Right renal pelvis (tissue), 4 donors: ENCODE measurements at regions not wholly inside any gene's neighbourhood (a gene's known extent, or its start where the extent isn't known, plus 50 kb on each side); places are given as distances from the start of the nearest gene placed in this dataset.

Source experiments
- DNase-seq, 4 donors: peaks; one replicate each; pipeline ENCODE4 v3.0.0-alpha.2; 2013; ENCODE audit warnings: low read depth in 4 of 4, low spot score in 3 of 4, missing footprints in 1 of 4

GRCh38 chr1:5370311-5370710 lies 621.9 kb downstream of the NPHP4 start:
- DNase-seq, result no peak

DNA sequence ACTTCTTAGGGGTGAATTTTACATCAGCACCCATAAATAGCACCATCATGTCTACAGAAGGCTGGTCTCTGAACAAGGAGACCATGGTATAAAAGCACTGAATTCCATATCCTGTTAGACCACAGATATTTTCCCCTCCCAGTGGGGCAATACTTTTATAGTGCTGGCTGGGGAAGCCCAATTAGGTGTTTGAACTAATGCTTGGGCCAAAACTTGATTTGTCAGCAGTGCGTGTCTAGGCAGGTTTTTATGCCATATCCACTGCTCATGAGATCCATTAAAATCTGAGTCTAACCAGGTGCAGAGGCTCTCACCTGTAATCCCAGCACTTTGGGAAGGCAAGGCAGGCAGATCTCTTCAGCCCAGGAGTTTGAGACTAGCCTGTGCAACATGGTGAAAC lies 623.0 kb downstream of the NPHP4 start:
- DNase-seq, result no peak

- no peak for DNase-seq
Measured at GRCh38 chr1:5368201-5368600, 624.0 kb downstream of the NPHP4 start.

DNA sequence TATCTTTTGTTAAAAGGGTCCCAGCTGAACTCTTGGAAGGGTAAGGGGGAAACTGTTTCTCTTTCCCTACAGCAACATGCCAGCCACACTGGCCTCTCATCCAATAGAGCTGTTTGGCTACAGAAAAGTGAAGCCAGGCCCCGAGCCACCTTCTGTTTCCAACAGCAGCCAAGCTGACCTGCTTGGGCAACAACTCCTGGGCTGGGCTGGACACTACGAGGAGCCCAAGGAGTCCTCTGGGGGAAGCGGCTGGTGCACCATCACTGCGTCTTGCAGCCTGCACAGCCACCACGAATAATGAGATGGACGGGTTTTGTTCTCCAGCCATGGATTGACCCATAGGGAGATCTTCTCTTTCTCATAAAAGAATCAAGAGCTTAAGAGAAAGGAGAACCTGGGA lies 624.9 kb downstream of the NPHP4 start:
- no peak for DNase-seq

- no peak for DNase-seq
Measured at GRCh38 chr1:5365751-5366150, 626.5 kb downstream of the NPHP4 start.

- DNase-seq, result no peak
Measured at GRCh38 chr1:5364591-5364990, 627.6 kb downstream of the NPHP4 start.

GRCh38 chr1:5354681-5355080 lies 637.5 kb downstream of the NPHP4 start:
- DNase-seq, result no peak

DNA sequence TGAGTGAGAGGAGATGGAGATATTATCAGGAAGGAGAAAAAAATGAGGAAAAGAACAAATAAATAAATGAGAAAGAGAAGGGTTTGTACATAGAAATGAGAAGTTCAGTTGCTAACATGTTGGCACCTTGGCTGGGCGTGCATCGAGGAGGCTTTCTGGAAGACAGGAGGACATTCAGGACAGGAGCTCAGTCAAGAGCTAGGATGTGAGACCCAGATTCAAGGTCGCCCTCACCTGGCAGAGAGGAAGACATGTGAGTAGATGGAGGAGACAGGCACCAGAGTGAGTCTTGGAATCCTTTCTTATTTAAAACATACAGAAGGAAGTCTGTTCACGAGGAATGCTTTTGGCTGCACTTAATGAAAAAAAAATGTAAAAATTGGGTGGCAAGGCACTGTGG lies 640.9 kb downstream of the NPHP4 start:
- no peak for DNase-seq

GRCh38 chr1:5349526-5349925 lies 642.7 kb downstream of the NPHP4 start:
- DNase-seq, result no peak

- DNase-seq, result no peak
Measured at GRCh38 chr1:5348732-5349465, 643.3 kb downstream of the NPHP4 start.

DNA sequence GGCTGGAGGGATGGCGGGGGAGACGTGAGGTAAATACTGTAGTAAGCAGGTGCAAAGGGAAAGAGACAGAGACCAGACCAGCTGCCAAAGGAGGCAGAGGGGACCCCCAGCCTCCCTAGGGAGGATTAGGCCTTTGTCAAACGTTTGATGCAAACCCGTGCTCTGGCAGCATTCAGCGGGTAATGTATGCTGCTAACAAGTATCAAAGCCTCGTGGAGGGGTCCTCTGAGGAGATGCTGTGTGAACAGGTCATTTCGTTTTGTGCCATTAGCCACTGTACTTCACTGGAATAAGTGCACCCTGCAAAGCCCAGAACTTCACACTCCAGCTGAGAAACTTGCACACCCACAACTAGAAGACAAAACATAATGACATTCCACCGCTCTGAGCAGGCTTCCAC lies 644.5 kb downstream of the NPHP4 start:
- DNase-seq, result no peak

- no peak for DNase-seq
Measured at GRCh38 chr1:5345556-5345955, 646.7 kb downstream of the NPHP4 start.

GRCh38 chr1:5343256-5344020 lies 648.8 kb downstream of the NPHP4 start:
- no peak for DNase-seq

GRCh38 chr1:5342830-5343229 lies 649.4 kb downstream of the NPHP4 start:
- DNase-seq, result no peak

GRCh38 chr1:5342172-5342571 lies 650.1 kb downstream of the NPHP4 start:
- DNase-seq, result no peak

DNA sequence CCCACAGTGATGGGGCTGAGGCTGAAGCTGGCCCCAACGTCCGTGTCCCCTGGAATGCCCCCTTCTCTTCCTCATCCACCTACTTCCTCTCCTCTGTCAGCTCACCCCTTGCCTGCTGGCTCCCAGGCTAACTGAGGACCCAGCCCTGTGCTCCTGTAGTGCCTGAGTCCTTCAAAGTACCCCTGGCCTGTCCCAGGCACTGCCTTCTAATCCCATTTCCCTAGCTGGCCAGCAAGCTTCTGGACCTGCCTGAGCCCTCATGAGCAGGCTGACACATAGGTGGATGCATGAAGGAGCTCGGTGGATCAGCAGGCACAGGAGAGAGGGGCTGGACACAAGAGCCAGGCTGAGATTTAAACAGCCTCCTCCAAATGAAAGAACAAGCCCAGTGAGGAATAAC lies 650.8 kb downstream of the NPHP4 start:
- no peak for DNase-seq

GRCh38 chr1:5340560-5341130 lies 651.6 kb downstream of the NPHP4 start:
- no peak for DNase-seq

DNA sequence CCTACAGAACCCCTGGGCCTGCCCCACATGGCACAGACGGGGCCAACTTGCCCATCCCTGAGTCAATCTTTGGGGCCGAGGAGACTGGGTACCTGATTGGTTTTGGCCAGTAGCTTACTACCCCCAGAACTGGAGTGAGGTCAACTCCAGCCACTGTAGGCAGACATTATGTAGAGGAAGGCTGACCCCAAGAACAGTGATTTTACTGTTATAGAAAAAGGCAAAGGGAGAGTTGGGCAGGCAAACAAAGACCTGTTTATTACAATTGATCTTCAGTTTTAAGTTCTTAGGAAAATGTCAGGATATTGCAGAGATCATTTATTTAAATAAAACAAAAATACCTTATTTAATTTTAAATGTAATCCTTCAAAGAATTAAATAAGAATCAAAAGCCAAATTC lies 653.8 kb downstream of the NPHP4 start:
- no peak for DNase-seq

DNA sequence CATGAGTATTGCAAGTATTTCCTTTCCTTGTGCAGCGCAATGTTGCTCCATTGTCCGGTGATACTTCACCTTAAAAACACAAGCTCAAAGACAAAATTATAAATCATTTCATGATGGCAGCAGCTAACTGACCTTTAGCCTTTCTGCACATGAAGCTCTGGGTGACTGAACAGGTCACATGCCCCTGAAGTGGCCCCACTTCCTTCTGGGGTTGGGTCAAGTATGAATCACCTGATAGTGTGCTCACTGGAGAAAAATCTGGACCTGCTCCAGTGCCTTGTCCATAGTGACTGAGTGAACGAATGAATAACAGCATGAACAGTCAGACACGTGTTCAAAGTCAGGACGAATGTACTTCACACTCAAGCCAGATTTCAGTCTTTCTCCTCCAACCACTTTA lies 658.9 kb downstream of the NPHP4 start:
- no peak for DNase-seq

DNA sequence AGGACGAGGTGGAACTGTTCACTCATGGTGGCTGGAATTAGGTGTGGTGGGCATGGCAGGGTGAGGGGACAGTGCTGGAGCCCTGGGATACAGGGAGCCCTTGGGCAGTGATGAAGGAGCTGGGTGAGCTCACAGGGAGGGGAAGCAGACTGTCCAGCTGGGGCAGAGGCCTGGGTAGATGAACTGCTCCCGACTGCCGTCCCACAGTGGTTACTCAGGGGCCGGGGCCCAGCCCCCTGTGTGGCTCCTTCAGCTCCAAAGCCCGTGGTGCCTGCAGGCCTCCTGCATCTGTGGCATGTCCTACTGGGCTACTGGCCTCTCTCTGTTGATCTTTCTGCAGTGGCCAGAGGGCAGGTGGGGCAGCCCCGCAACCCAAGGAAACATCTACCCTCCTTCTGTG lies 661.1 kb downstream of the NPHP4 start:
- DNase-seq, result no peak

DNA sequence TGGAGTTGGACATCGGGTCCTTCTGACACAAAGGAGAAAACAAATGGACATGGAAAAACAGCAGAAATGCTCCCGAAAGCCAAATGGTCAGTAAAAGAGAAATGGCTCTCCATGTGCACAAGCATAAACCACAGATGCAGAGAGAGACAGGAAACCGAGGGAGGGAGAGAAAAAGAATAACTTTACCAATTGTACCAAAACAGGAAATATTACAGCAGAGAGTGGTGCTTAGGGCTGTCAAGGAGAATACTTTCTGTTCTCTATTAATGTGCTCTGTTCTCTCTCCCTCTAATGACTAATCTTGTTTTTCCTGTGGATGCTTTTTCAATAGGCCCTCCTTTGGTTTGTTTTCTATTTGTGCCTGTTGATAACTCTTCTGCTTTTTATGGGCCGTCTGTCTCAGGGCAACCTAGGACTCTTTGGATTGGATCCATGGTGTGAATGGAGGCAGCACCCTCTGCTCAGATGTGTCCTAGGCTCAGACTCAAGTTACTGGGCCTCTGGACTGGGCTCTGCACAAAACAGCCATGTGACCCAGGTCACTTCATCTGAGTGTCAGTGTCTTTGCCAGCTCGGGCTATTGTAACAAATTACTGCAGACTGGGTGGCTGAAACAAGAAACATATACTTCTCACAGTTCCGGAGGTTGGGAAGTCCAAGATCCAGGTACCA lies 663.0 kb downstream of the NPHP4 start:
- no peak for DNase-seq
